HEK293 (cell line): ENCODE measurements at regions not wholly inside any gene's neighbourhood (a gene's known extent, or its start where the extent isn't known, plus 50 kb on each side); places are given as distances from the start of the nearest gene placed in this dataset.

ENCODE experiments used
- CTCF ChIA-PET: fragments of 350-600 bp; formaldehyde crosslinking; extraction: SDS; loops from one replicate; lab custom pipeline; 2021; ENCODE audit warnings: antibody characterized with exemption; lab: Yijun Ruan, JAX
- POLR2A ChIA-PET: fragments of 300-600 bp; formaldehyde crosslinking; extraction: SDS; loops from one replicate; lab custom pipeline; 2020; ENCODE audit warnings: antibody characterized with exemption, inconsistent platforms; lab: Yijun Ruan, JAX
- H3K27ac ChIP-seq: fragments of 200-500 bp; sonication (Bioruptor generic); 2 replicates; pipeline ENCODE4 v1.5.1; 2014; ENCODE audit warnings: low read depth, low read length, control low read depth, inconsistent platforms; ENCODE audit errors: extremely low read depth
- H3K36me3 ChIP-seq, 2 experiments: fragments of 200-500 bp in 1 of 2; sonication (Bioruptor generic) in 1 of 2; 1 replicate in 1 of 2; 2 replicates in 1 of 2; pipeline ENCODE4 v1.5.1; 2014 to 2017; ENCODE audit warnings: inconsistent platforms in 2 of 2, low read length in 2 of 2; ENCODE audit not compliant: control insufficient read depth in 2 of 2, insufficient read depth in 1 of 2
- H3K4me1 ChIP-seq: fragments of 200-500 bp; sonication (Bioruptor generic); 2 replicates; pipeline ENCODE4 v1.5.1; 2014; ENCODE audit warnings: mild to moderate bottlenecking, low read length, inconsistent platforms; ENCODE audit not compliant: control insufficient read depth, insufficient read depth
- H3K4me3 ChIP-seq: 2 replicates; pipeline ENCODE4 v1.5.1; 2011; ENCODE audit warnings: low read depth, mild to moderate bottlenecking, control low read depth, low read length, moderate library complexity
- H3K9me3 ChIP-seq: fragments of 200-500 bp; sonication (Bioruptor generic); 2 replicates; pipeline ENCODE4 v1.5.1; 2014; ENCODE audit warnings: low read depth, low read length, inconsistent platforms; ENCODE audit not compliant: control insufficient read depth, insufficient read depth
- GLI4 ChIP-seq: fragments of 450-650 bp; formaldehyde crosslinking; IDR thresholded peaks from 2 replicates; pipeline ENCODE4 v1.5.1; 2016; ENCODE audit warnings: missing biosample characterization, missing genetic modification characterization
- GLIS2 ChIP-seq: fragments of 450-650 bp; formaldehyde crosslinking; IDR thresholded peaks from 2 replicates; pipeline ENCODE4 v1.5.1; 2016; ENCODE audit warnings: missing biosample characterization, missing genetic modification characterization
- IKZF3 ChIP-seq: fragments of 450-650 bp; IDR thresholded peaks from 2 replicates; pipeline ENCODE4 v1.5.0; 2018; ENCODE audit warnings: missing biosample characterization, mild to moderate bottlenecking, missing genetic modification characterization, moderate library complexity
- SP7 ChIP-seq: fragments of 450-650 bp; formaldehyde crosslinking; IDR thresholded peaks from 2 replicates; pipeline ENCODE4 v1.5.1; 2016; ENCODE audit warnings: missing biosample characterization, missing genetic modification characterization
- ZBTB8A ChIP-seq: fragments of 450-650 bp; formaldehyde crosslinking; IDR thresholded peaks from 2 replicates; pipeline ENCODE4 v1.5.1; 2016; ENCODE audit warnings: missing biosample characterization, missing genetic modification characterization
- ZNF121 ChIP-seq: fragments of 450-650 bp; formaldehyde crosslinking; IDR thresholded peaks from 2 replicates; pipeline ENCODE4 v1.5.1; 2016; ENCODE audit warnings: missing biosample characterization, missing genetic modification characterization
- ZNF140 ChIP-seq: fragments of 450-650 bp; formaldehyde crosslinking; IDR thresholded peaks from 2 replicates; pipeline ENCODE4 v1.5.1; 2016; ENCODE audit warnings: missing biosample characterization, missing genetic modification characterization
- ZNF2 ChIP-seq: fragments of 450-650 bp; formaldehyde crosslinking; IDR thresholded peaks from 2 replicates; pipeline ENCODE4 v1.5.1; 2016; ENCODE audit warnings: missing biosample characterization, missing genetic modification characterization
- ZNF391 ChIP-seq: fragments of 450-650 bp; formaldehyde crosslinking; IDR thresholded peaks from 2 replicates; pipeline ENCODE4 v1.5.1; 2016; ENCODE audit warnings: low read depth, missing biosample characterization, missing genetic modification characterization, borderline replicate concordance
- ZNF521 ChIP-seq: fragments of 450-650 bp; formaldehyde crosslinking; IDR thresholded peaks from 2 replicates; pipeline ENCODE4 v1.5.1; 2017; ENCODE audit warnings: missing biosample characterization, mild to moderate bottlenecking, missing genetic modification characterization
- ZNF549 ChIP-seq: fragments of 450-650 bp; IDR thresholded peaks from 2 replicates; pipeline ENCODE4 v1.5.1; 2018; ENCODE audit warnings: missing biosample characterization, missing genetic modification characterization, mild to moderate bottlenecking, inconsistent platforms, moderate library complexity
- ZNF558 ChIP-seq: fragments of 450-650 bp; formaldehyde crosslinking; IDR thresholded peaks from 2 replicates; pipeline ENCODE4 v1.5.1; 2016; ENCODE audit warnings: missing biosample characterization, missing genetic modification characterization
- ZNF610 ChIP-seq: fragments of 450-650 bp; formaldehyde crosslinking; IDR thresholded peaks from 2 replicates; pipeline ENCODE4 v1.5.1; 2016; ENCODE audit warnings: missing biosample characterization, missing genetic modification characterization, borderline replicate concordance
- ZNF658 ChIP-seq: fragments of 450-650 bp; formaldehyde crosslinking; IDR thresholded peaks from 2 replicates; pipeline ENCODE4; 2016; ENCODE audit warnings: missing biosample characterization, missing genetic modification characterization
- ZNF701 ChIP-seq: fragments of 450-650 bp; formaldehyde crosslinking; IDR thresholded peaks from 2 replicates; pipeline ENCODE4 v1.5.1; 2016; ENCODE audit warnings: missing biosample characterization, missing genetic modification characterization
- ZNF776 ChIP-seq: fragments of 450-650 bp; formaldehyde crosslinking; IDR thresholded peaks from 2 replicates; pipeline ENCODE4 v1.5.0; 2017; ENCODE audit warnings: missing biosample characterization, missing genetic modification characterization, borderline replicate concordance
- ZNF791 ChIP-seq: fragments of 450-650 bp; formaldehyde crosslinking; IDR thresholded peaks from 2 replicates; pipeline ENCODE4 v1.5.1; 2016; ENCODE audit warnings: missing biosample characterization, missing genetic modification characterization
- TF ChIP-seq, protein P1 (sequence below): fragments of 450-650 bp; formaldehyde crosslinking; conservative IDR thresholded peaks from 2 replicates; pipeline ENCODE4 v1.5.1; 2016; ENCODE audit warnings: low read depth, missing biosample characterization, missing genetic modification characterization
- TF ChIP-seq, protein P2 (sequence below): fragments of 450-650 bp; formaldehyde crosslinking; IDR thresholded peaks from 2 replicates; pipeline ENCODE4 v1.5.1; 2016; ENCODE audit warnings: missing biosample characterization, missing genetic modification characterization, low read depth

DNA sequence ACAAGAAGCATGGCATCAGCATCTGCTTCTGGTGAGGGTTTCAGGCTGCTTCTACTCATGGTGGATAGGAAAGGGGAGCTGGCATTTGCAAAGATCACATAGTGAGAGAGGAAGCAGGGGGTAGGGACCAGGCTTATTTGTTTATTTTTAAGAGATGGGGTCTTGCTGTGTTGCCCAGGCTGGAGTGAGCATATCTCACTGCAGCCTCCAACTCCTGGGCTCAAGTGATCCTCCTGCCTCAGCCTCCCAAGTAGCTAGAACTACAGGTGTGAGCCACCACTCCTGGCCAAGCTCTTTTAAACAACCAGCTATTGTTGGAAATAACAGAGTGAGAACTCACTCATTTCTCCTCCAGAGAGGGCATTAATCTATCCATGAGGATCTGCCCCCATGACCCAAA is 138.8 kb upstream of the FOXN2 start:
- no peaks in the 10 kb centered on the region for H3K36me3 ChIP-seq
- TF ChIP-seq ZNF140, result no peak
- no peak for TF ChIP-seq ZNF791 (tag by site-specific recombination)
- TF ChIP-seq, all 188 proteins: peak for 0
- ChIA-PET CTCF (no interaction called here), POLR2A (no interaction called here)
- Histone ChIP-seq H3K4me1 (no peaks in the 10 kb centered on the region), H3K4me3 (no peak overlapping the region), H3K27ac (no peak overlapping the region), H3K9me3 (no peaks in the 10 kb centered on the region)

DNA sequence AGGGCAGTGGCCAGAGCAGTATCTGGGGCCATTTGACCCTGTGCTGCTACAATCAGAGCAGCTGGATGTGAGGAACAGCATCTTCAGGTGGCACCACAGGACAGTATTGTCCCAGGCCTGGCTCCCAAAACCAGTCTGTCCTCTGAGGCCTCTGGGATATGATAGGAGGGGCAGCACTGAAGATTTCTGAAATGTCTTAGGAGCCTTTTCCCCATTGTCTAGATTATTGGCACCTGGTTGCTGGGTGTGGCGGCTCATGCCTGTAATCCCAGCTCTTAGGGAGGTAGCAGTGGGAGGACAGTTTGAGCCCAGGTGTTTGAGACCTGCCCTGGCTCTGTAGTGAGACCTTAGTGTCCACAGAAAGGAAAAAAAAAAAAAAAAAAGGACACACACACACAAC is 137.6 kb upstream of the FOXN2 start:
- no peaks in the 10 kb centered on the region for H3K4me1 ChIP-seq
- no peaks in the 10 kb centered on the region for H3K36me3 ChIP-seq
- H3K9me3 ChIP-seq, result no peaks in the 10 kb centered on the region
- no peak overlapping the region for H3K4me3 ChIP-seq
- H3K27ac ChIP-seq, result no peak overlapping the region
- CTCF ChIA-PET, result no interaction called here
- POLR2A ChIA-PET, result no interaction called here
- TF ChIP-seq GLIS2 (tag by site-specific recombination) (no peak), ZNF2 (no peak), ZNF776 (tag by site-specific recombination) (no peak), ZNF558 (no peak), ZNF391 (tag by site-specific recombination) (no peak), ZNF521 (tag by site-specific recombination) (no peak), ZNF610 (no peak), ZNF121 (tag by site-specific recombination) (no peak), ZBTB8A (tag by site-specific recombination) (no peak), GLI4 (tag by site-specific recombination) (no peak), ZNF701 (tag by site-specific recombination) (no peak), IKZF3 (tag by site-specific recombination) (no peak), ZNF549 (no peak), ZNF658 (tag by site-specific recombination) (no peak), SP7 (tag by site-specific recombination) (no peak)
- TF ChIP-seq, protein P1, sequence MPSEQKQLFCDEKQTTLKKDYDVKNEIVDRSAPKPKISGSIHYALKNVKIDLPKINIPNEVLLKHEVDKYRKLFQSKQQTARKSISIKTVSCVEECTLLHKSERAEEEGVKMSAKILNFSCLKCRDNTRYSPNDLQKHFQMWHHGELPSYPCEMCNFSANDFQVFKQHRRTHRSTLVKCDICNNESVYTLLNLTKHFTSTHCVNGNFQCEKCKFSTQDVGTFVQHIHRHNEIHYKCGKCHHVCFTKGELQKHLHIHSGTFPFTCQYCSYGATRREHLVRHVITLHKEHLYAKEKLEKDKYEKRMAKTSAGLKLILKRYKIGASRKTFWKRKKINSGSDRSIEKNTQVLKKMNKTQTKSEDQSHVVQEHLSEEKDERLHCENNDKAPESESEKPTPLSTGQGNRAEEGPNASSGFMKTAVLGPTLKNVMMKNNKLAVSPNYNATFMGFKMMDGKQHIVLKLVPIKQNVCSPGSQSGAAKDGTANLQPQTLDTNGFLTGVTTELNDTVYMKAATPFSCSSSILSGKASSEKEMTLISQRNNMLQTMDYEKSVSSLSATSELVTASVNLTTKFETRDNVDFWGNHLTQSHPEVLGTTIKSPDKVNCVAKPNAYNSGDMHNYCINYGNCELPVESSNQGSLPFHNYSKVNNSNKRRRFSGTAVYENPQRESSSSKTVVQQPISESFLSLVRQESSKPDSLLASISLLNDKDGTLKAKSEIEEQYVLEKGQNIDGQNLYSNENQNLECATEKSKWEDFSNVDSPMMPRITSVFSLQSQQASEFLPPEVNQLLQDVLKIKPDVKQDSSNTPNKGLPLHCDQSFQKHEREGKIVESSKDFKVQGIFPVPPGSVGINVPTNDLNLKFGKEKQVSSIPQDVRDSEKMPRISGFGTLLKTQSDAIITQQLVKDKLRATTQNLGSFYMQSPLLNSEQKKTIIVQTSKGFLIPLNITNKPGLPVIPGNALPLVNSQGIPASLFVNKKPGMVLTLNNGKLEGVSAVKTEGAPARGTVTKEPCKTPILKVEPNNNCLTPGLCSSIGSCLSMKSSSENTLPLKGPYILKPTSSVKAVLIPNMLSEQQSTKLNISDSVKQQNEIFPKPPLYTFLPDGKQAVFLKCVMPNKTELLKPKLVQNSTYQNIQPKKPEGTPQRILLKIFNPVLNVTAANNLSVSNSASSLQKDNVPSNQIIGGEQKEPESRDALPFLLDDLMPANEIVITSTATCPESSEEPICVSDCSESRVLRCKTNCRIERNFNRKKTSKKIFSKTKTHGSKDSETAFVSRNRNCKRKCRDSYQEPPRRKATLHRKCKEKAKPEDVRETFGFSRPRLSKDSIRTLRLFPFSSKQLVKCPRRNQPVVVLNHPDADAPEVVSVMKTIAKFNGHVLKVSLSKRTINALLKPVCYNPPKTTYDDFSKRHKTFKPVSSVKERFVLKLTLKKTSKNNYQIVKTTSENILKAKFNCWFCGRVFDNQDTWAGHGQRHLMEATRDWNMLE, result no peak
- TF ChIP-seq, protein P2, sequence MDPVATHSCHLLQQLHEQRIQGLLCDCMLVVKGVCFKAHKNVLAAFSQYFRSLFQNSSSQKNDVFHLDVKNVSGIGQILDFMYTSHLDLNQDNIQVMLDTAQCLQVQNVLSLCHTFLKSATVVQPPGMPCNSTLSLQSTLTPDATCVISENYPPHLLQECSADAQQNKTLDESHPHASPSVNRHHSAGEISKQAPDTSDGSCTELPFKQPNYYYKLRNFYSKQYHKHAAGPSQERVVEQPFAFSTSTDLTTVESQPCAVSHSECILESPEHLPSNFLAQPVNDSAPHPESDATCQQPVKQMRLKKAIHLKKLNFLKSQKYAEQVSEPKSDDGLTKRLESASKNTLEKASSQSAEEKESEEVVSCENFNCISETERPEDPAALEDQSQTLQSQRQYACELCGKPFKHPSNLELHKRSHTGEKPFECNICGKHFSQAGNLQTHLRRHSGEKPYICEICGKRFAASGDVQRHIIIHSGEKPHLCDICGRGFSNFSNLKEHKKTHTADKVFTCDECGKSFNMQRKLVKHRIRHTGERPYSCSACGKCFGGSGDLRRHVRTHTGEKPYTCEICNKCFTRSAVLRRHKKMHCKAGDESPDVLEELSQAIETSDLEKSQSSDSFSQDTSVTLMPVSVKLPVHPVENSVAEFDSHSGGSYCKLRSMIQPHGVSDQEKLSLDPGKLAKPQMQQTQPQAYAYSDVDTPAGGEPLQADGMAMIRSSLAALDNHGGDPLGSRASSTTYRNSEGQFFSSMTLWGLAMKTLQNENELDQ, result no peak
